HepG2 (cell line): ENCODE measurements at regions not wholly inside any gene's neighbourhood (a gene's known extent, or its start where the extent isn't known, plus 50 kb on each side); places are given as distances from the start of the nearest gene placed in this dataset.

Experiments used
- ARNT2 ChIP-seq: sonication (generic); formaldehyde crosslinking; IDR thresholded peaks from 2 replicates; pipeline ENCODE4 v1.8.0; 2022; ENCODE audit warnings: mild to moderate bottlenecking, low read depth, missing genetic modification reagents, moderate library complexity
- ESRRA ChIP-seq: sonication (generic); formaldehyde crosslinking; IDR thresholded peaks from 2 replicates; pipeline ENCODE4 v1.5.1; 2020; ENCODE audit warnings: mild to moderate bottlenecking, low read depth, missing genetic modification reagents
- HNF4A ChIP-seq: sonication (generic); formaldehyde crosslinking; IDR thresholded peaks from 2 replicates; pipeline ENCODE4 v1.4.0; 2020; ENCODE audit warnings: missing genetic modification reagents
- HOXA3 ChIP-seq: sonication (generic); formaldehyde crosslinking; IDR thresholded peaks from 2 replicates; pipeline ENCODE4 v1.5.0; 2020; ENCODE audit warnings: missing genetic modification reagents
- PRPF4 ChIP-seq: fragments of 200-400 bp; formaldehyde crosslinking; IDR thresholded peaks from 2 replicates; pipeline ENCODE4 v1.6.1; 2016; ENCODE audit warnings: low read length, low read depth; ENCODE audit not compliant: poor library complexity, severe bottlenecking
- RAD51 ChIP-seq: fragments of 450-650 bp; IDR thresholded peaks from 2 replicates; pipeline ENCODE4 v1.6.1; 2016; ENCODE audit warnings: borderline replicate concordance
- TIGD3 ChIP-seq: sonication (generic); formaldehyde crosslinking; IDR thresholded peaks from 2 replicates; pipeline ENCODE4 v1.5.1; 2020; ENCODE audit warnings: mild to moderate bottlenecking, missing genetic modification reagents, borderline replicate concordance
- ZBTB10 ChIP-seq: sonication (generic); formaldehyde crosslinking; IDR thresholded peaks from 2 replicates; pipeline ENCODE4 v1.4.0; 2020; ENCODE audit warnings: missing genetic modification reagents, borderline replicate concordance
- ZNF616 ChIP-seq: sonication (generic); formaldehyde crosslinking; IDR thresholded peaks from 2 replicates; pipeline ENCODE4 v1.5.0; 2020; ENCODE audit warnings: low read depth, mild to moderate bottlenecking, missing genetic modification reagents
- ZNF660 ChIP-seq: sonication (generic); formaldehyde crosslinking; IDR thresholded peaks from 2 replicates; pipeline ENCODE4 v1.5.1; 2020; ENCODE audit warnings: mild to moderate bottlenecking, low read depth, missing genetic modification reagents, borderline replicate concordance
- ZNF703 ChIP-seq: sonication (generic); formaldehyde crosslinking; IDR thresholded peaks from 2 replicates; pipeline ENCODE4 v1.5.1; 2020; ENCODE audit warnings: missing genetic modification reagents, mild to moderate bottlenecking, moderate library complexity, borderline replicate concordance
- ZNF770 ChIP-seq: sonication (generic); formaldehyde crosslinking; IDR thresholded peaks from 2 replicates; pipeline ENCODE4 v1.5.0; 2020; ENCODE audit warnings: mild to moderate bottlenecking, missing genetic modification reagents
- ZNF772 ChIP-seq: sonication (generic); formaldehyde crosslinking; IDR thresholded peaks from 2 replicates; pipeline ENCODE4 v1.5.0; 2020; ENCODE audit warnings: mild to moderate bottlenecking, missing genetic modification reagents
- ZSCAN31 ChIP-seq: sonication (generic); formaldehyde crosslinking; IDR thresholded peaks from 2 replicates; pipeline ENCODE4 v1.5.0; 2020; ENCODE audit warnings: low read depth, mild to moderate bottlenecking, missing genetic modification reagents
- TF ChIP-seq, protein P1 (sequence below): sonication (generic); formaldehyde crosslinking; IDR thresholded peaks from 2 replicates; pipeline ENCODE4 v1.8.1; 2022; ENCODE audit warnings: low read depth, mild to moderate bottlenecking, missing genetic modification reagents
- TF ChIP-seq, protein P2 (sequence below): IDR thresholded peaks from 2 replicates; pipeline ENCODE4 v1.6.1; 2016; ENCODE audit warnings: low read depth, control low read depth
- TF ChIP-seq, protein P3 (sequence below): IDR thresholded peaks from 2 replicates; pipeline ENCODE4 v1.6.1; 2016

- no peak for TF ChIP-seq ZBTB10
- TF ChIP-seq ZSCAN31 (CRISPR knock-in tag) = no peak
- no peak; the same call in 1 of the 2 replicates for TF ChIP-seq ZNF616
- TF ChIP-seq RAD51 = no peak
- TF ChIP-seq ARNT2 (CRISPR knock-in tag) = peak; percentile 84; the same call in 1 of the 2 replicates
- TF ChIP-seq, protein P1, sequence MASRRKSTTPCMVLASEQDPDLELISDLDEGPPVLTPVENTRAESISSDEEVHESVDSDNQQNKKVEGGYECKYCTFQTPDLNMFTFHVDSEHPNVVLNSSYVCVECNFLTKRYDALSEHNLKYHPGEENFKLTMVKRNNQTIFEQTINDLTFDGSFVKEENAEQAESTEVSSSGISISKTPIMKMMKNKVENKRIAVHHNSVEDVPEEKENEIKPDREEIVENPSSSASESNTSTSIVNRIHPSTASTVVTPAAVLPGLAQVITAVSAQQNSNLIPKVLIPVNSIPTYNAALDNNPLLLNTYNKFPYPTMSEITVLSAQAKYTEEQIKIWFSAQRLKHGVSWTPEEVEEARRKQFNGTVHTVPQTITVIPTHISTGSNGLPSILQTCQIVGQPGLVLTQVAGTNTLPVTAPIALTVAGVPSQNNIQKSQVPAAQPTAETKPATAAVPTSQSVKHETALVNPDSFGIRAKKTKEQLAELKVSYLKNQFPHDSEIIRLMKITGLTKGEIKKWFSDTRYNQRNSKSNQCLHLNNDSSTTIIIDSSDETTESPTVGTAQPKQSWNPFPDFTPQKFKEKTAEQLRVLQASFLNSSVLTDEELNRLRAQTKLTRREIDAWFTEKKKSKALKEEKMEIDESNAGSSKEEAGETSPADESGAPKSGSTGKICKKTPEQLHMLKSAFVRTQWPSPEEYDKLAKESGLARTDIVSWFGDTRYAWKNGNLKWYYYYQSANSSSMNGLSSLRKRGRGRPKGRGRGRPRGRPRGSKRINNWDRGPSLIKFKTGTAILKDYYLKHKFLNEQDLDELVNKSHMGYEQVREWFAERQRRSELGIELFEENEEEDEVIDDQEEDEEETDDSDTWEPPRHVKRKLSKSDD = peak; percentile 84; the same call in 1 of the 2 replicates
- TF ChIP-seq ZNF660 (CRISPR knock-in tag) = no peak
- TF ChIP-seq TIGD3 = peak; percentile 64; the same call in 1 of the 2 replicates
- TF ChIP-seq ZNF770 (CRISPR knock-in tag) = no peak
- TF ChIP-seq HOXA3 = peak; percentile 77
- TF ChIP-seq ESRRA (CRISPR knock-in tag) = peak; percentile 72
- peak; percentile 99 for TF ChIP-seq ZNF703 (CRISPR knock-in tag)
- TF ChIP-seq, protein P2, sequence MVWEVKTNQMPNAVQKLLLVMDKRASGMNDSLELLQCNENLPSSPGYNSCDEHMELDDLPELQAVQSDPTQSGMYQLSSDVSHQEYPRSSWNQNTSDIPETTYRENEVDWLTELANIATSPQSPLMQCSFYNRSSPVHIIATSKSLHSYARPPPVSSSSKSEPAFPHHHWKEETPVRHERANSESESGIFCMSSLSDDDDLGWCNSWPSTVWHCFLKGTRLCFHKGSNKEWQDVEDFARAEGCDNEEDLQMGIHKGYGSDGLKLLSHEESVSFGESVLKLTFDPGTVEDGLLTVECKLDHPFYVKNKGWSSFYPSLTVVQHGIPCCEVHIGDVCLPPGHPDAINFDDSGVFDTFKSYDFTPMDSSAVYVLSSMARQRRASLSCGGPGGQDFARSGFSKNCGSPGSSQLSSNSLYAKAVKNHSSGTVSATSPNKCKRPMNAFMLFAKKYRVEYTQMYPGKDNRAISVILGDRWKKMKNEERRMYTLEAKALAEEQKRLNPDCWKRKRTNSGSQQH (CRISPR knock-in tag) = peak; percentile 66
- no peak for TF ChIP-seq PRPF4
- TF ChIP-seq, protein P3, sequence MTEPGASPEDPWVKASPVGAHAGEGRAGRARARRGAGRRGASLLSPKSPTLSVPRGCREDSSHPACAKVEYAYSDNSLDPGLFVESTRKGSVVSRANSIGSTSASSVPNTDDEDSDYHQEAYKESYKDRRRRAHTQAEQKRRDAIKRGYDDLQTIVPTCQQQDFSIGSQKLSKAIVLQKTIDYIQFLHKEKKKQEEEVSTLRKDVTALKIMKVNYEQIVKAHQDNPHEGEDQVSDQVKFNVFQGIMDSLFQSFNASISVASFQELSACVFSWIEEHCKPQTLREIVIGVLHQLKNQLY (CRISPR knock-in tag) = peak; percentile 21; the same call in 1 of the 2 replicates
- peak; percentile 64 for TF ChIP-seq HNF4A (CRISPR knock-in tag)
- TF ChIP-seq ZNF772 = peak; percentile 58; the same call in 1 of the 2 replicates
These were observed 398.2 kb downstream of the SOX9 start (continued) for GRCh38 chr17:72518753-72519597.
